ENCODE measurements at regions not wholly inside any gene's neighbourhood (a gene's known extent, or its start where the extent isn't known, plus 50 kb on each side); places are given as distances from the start of the nearest gene placed in this dataset.

- 7% methylated on average over 1 of the region's 1 CpG for WGBS (ENCODE audit: low lambda C conversion rate)
- no peak overlapping the region for H3K9ac ChIP-seq
- H3K79me2 ChIP-seq (ENCODE audit: insufficient read depth), result no peaks in the 10 kb centered on the region
- no peaks in the 10 kb centered on the region for H3F3A ChIP-seq (replicated peaks; ENCODE audit: insufficient read depth)
- H2AFZ ChIP-seq (ENCODE audit: low read depth), result no peak overlapping the region
- no peak overlapping the region for H3K4me3 ChIP-seq (ENCODE audit: low read depth in 2 of 2, low read length in 1 of 2)
- DNase-seq, result no peak
- no peaks in the 10 kb centered on the region for H3K9me3 ChIP-seq
- H3K36me3 ChIP-seq (replicated peaks in 1 of 2; ENCODE audit: control insufficient read depth in 1 of 2, insufficient read depth in 2 of 2, low read length in 1 of 2), result no peaks in the 10 kb centered on the region
- CTCF ChIA-PET, result no interaction called here
- no peaks in the 10 kb centered on the region for H3K9me2 ChIP-seq
- POLR2A ChIA-PET, result no interaction called here
- no peaks in the 10 kb centered on the region for H3K27me3 ChIP-seq (ENCODE audit: insufficient read depth)
- TF ChIP-seq GATA2 (CRISPR knock-in tag; IDR thresholded peaks at IDR 0.05), result no peak
- no peak for TF ChIP-seq RXRA (IDR thresholded peaks at IDR 0.05; ENCODE audit: borderline replicate concordance, low read depth)
- TF ChIP-seq SMC3 (IDR thresholded peaks at IDR 0.05; ENCODE audit: low read depth, low read length), result no peak
- TF ChIP-seq REST (IDR thresholded peaks at IDR 0.05; ENCODE audit: low read depth, low read length), result no peak
- TF ChIP-seq RFX5 (IDR thresholded peaks at IDR 0.05; ENCODE audit: low read length), result no peak
- TF ChIP-seq NFIC (IDR thresholded peaks at IDR 0.05; ENCODE audit: borderline replicate concordance), result no peak
- TF ChIP-seq FOSL2 (IDR thresholded peaks at IDR 0.05; ENCODE audit: borderline replicate concordance, low read depth), result no peak
- H4K20me1 ChIP-seq (ENCODE audit: insufficient read depth), result no peaks in the 10 kb centered on the region
- no peak overlapping the region for H3K4me2 ChIP-seq
- no peak overlapping the region for H3K27ac ChIP-seq (ENCODE audit: low read depth in 2 of 2, low read length in 1 of 2)
- no peaks in the 10 kb centered on the region for H3K4me1 ChIP-seq (ENCODE audit: control insufficient read depth in 1 of 2, insufficient read depth in 2 of 2, low read depth in 1 of 2, low read length in 1 of 2)
Measured at GRCh38 chr3:140823106-140823505, 118.5 kb upstream of the SLC25A36 start.

- CTCF ChIA-PET, result no interaction called here
Measured at GRCh38 chr3:140827894-140828293, 113.7 kb upstream of the SLC25A36 start.

More at GRCh38 chr3:140827894-140828293, 113.7 kb upstream of the SLC25A36 start:
- H3K9me3 ChIP-seq, result no peaks in the 10 kb centered on the region
- H3K4me1 ChIP-seq (ENCODE audit: control insufficient read depth in 1 of 2, insufficient read depth in 2 of 2, low read depth in 1 of 2, low read length in 1 of 2), result no peaks in the 10 kb centered on the region
- H3K27me3 ChIP-seq (ENCODE audit: insufficient read depth), result no peaks in the 10 kb centered on the region
- no peak overlapping the region for H2AFZ ChIP-seq (ENCODE audit: low read depth)
- no peak overlapping the region for H3K27ac ChIP-seq (ENCODE audit: low read depth in 2 of 2, low read length in 1 of 2)
- H3K9ac ChIP-seq, result no peak overlapping the region
- DNase-seq, result no peak
- H3K9me2 ChIP-seq, result no peaks in the 10 kb centered on the region
- H3K4me2 ChIP-seq, result no peak overlapping the region
- no peaks in the 10 kb centered on the region for H3K36me3 ChIP-seq (replicated peaks in 1 of 2; ENCODE audit: control insufficient read depth in 1 of 2, insufficient read depth in 2 of 2, low read length in 1 of 2)
- no peaks in the 10 kb centered on the region for H4K20me1 ChIP-seq (ENCODE audit: insufficient read depth)
- WGBS (ENCODE audit: low lambda C conversion rate), result 5% methylated on average over 1 of the region's 1 CpG
- H3F3A ChIP-seq (replicated peaks; ENCODE audit: insufficient read depth), result no peaks in the 10 kb centered on the region
- POLR2A ChIA-PET, result no interaction called here
- H3K4me3 ChIP-seq (ENCODE audit: low read depth in 2 of 2, low read length in 1 of 2), result no peak overlapping the region
- no peaks in the 10 kb centered on the region for H3K79me2 ChIP-seq (ENCODE audit: insufficient read depth)
- TF ChIP-seq CHD2 (IDR thresholded peaks at IDR 0.05; ENCODE audit: low read length, partially characterized antibody) (no peak), CTCF (IDR thresholded peaks at IDR 0.05) (no peak), NRF1 (IDR thresholded peaks at IDR 0.05; ENCODE audit: low read depth, low read length) (no peak), RXRA (IDR thresholded peaks at IDR 0.05; ENCODE audit: borderline replicate concordance, low read depth) (no peak), TEAD4 (IDR thresholded peaks at IDR 0.05; ENCODE audit: borderline replicate concordance, insufficient read depth) (no peak), USF2 (IDR thresholded peaks at IDR 0.05; ENCODE audit: borderline replicate concordance, low read depth, low read length) (no peak), IRF3 (IDR thresholded peaks at IDR 0.05; ENCODE audit: low read depth, low read length) (no peak), TCF12 (IDR thresholded peaks at IDR 0.05) (no peak), FOXM1 (IDR thresholded peaks at IDR 0.05; ENCODE audit: low read depth) (no peak), USF1 (IDR thresholded peaks at IDR 0.05; ENCODE audit: borderline replicate concordance, low read depth) (no peak)
